Breast epithelium (tissue), 4 donors: ENCODE measurements at regions not wholly inside any gene's neighbourhood (a gene's known extent, or its start where the extent isn't known, plus 50 kb on each side); places are given as distances from the start of the nearest gene placed in this dataset.

Experiments used
- DNase-seq, 2 donors: peaks; one replicate each; pipeline ENCODE4 v3.0.0-alpha.2; 2019; ENCODE audit warnings: low spot score in 2 of 2
- H3K27ac ChIP-seq, 2 donors: fragments of 200-600 bp; sonication (generic) in 1 of 2; one replicate each; pipeline ENCODE4 v1.5.1; 2016 to 2019; ENCODE audit warnings: mild to moderate bottlenecking in 1 of 2
- H3K27me3 ChIP-seq, 2 donors: fragments of 200-600 bp; sonication (generic) in 1 of 2; one replicate each; pipeline versions ENCODE4 v1.5.1 to v1.6.0; 2017 to 2019; ENCODE audit warnings: control low read depth in 1 of 2, mild to moderate bottlenecking in 1 of 2
- H3K36me3 ChIP-seq: fragments of 200-600 bp; one replicate; pipeline ENCODE4 v1.5.1; 2019
- H3K4me1 ChIP-seq, 2 donors: fragments of 200-600 bp; sonication (generic); one replicate each; pipeline ENCODE4 v1.5.1; 2016 to 2019; ENCODE audit warnings: control low read depth in 1 of 2
- H3K4me3 ChIP-seq, 3 donors: fragments of 200-600 bp; sonication (generic); 1 replicate in 2 of 3; 2 replicates in 1 of 3; pipeline ENCODE4 v1.5.1; 2016 to 2019; ENCODE audit warnings: mild to moderate bottlenecking in 3 of 3, moderate library complexity in 2 of 3
- H3K9me3 ChIP-seq, 2 donors: fragments of 200-600 bp; sonication (generic) in 1 of 2; one replicate each; pipeline ENCODE4 v1.5.1; 2016 to 2019; ENCODE audit warnings: control low read depth in 1 of 2
- POLR2A ChIP-seq: fragments of 450-650 bp; IDR thresholded peaks from one replicate; pipeline ENCODE4 v1.6.1; 2016; ENCODE audit warnings: antibody characterized with exemption, mild to moderate bottlenecking, moderate library complexity
- POLR2AphosphoS5 ChIP-seq, 3 donors: sonication (generic); formaldehyde crosslinking; IDR thresholded peaks; one replicate each; pipeline ENCODE4 v1.6.1; 2017; ENCODE audit warnings: antibody characterized with exemption in 3 of 3
- intact Hi-C: fragments of 100-400 bp; cut with DNase I; formaldehyde crosslinking; loops from one replicate; pipeline ENCODE4 v1.15.1; 2023; ENCODE audit warnings: low total_unique reads
- TF ChIP-seq, protein P1 (sequence below), 3 donors: fragments of 450-650 bp; IDR thresholded peaks; one replicate each; pipeline ENCODE4 v1.5.1; 2016 to 2017; ENCODE audit warnings: antibody characterized with exemption in 3 of 3, mild to moderate bottlenecking in 3 of 3, moderate library complexity in 3 of 3

DNA sequence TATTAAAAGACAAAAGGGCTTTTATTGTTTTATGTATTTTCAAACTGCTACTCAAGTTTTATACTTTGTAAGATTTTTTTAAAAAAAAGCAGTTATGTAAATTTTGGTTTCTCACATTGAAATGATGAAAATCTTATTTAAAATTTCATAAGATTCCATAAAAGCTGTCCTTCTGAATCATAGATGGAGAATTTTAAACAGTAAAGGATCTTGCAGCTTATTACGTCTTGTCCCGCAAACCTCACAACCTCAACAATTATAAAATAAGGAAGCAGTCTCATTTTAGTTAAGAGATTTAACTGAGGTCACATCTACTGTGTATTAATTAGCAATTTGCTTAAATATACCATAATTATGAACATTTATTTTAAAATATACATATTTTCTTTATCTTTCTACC, 581.0 kb upstream of the SPRY2 start:
- TF ChIP-seq, protein P1, sequence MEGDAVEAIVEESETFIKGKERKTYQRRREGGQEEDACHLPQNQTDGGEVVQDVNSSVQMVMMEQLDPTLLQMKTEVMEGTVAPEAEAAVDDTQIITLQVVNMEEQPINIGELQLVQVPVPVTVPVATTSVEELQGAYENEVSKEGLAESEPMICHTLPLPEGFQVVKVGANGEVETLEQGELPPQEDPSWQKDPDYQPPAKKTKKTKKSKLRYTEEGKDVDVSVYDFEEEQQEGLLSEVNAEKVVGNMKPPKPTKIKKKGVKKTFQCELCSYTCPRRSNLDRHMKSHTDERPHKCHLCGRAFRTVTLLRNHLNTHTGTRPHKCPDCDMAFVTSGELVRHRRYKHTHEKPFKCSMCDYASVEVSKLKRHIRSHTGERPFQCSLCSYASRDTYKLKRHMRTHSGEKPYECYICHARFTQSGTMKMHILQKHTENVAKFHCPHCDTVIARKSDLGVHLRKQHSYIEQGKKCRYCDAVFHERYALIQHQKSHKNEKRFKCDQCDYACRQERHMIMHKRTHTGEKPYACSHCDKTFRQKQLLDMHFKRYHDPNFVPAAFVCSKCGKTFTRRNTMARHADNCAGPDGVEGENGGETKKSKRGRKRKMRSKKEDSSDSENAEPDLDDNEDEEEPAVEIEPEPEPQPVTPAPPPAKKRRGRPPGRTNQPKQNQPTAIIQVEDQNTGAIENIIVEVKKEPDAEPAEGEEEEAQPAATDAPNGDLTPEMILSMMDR (IDR thresholded peaks at IDR 0.05) = no peak
- no peak for TF ChIP-seq POLR2AphosphoS5 (IDR thresholded peaks at IDR 0.05)
- TF ChIP-seq POLR2A = no peak
- Histone ChIP-seq H3K9me3 (no peaks in the 10 kb centered on the region), H3K4me1 (no peaks in the 10 kb centered on the region), H3K4me3 (no peak overlapping the region), H3K36me3 (no peaks in the 10 kb centered on the region), H3K27ac (no peak overlapping the region), H3K27me3 (no peaks in the 10 kb centered on the region)
- intact Hi-C loops = no loop called here
- no peak for DNase-seq

DNA sequence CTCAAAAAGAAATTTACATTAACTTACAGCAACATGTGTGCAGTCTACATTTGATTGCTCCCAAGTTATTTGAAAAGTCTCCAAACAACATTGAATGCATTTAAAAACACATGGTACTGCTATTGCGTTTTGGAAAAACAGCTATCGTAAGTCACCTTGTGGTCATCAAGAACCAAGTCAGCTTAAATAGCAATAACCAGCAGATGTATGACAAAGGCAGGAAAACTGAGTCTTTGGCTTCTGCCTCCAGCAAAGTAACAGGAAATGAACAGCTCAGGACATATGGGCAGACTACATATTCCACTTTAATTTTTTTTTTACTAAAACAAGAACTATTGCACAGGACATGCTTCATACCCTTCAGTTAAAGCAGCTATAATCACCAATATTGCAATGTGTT, 580.6 kb upstream of the SPRY2 start:
- no peaks in the 10 kb centered on the region for H3K9me3 ChIP-seq
- no peak overlapping the region for H3K4me3 ChIP-seq
- H3K27ac ChIP-seq = no peak overlapping the region
- intact Hi-C loops = no loop called here
- no peak for TF ChIP-seq POLR2AphosphoS5 (IDR thresholded peaks at IDR 0.05)
- TF ChIP-seq, protein P1 (IDR thresholded peaks at IDR 0.05) = no peak
- no peak for TF ChIP-seq POLR2A
- no peak for DNase-seq
- H3K36me3 ChIP-seq = no peaks in the 10 kb centered on the region
- H3K4me1 ChIP-seq = no peaks in the 10 kb centered on the region
- no peaks in the 10 kb centered on the region for H3K27me3 ChIP-seq

DNA sequence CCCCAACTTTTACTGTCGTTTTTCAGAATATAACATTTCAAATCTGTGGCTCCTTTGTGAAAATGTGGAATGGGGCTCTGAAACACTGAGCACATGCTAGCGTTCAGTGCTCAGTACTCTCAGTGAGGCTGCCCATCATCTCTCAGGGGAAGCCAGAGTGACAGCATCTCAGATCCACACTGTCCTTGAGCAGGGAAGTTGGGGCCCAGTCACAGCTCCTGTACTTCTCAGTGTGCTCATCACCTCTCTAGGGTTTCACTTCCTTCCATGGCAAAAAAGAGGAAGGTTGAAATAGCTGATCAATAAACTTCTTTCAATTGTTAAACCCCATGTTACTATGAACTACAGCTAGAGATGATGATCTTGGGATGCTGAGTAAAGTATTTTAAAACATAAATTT, 565.9 kb upstream of the SPRY2 start:
- no peaks in the 10 kb centered on the region for H3K9me3 ChIP-seq
- H3K36me3 ChIP-seq = no peaks in the 10 kb centered on the region
- H3K27ac ChIP-seq = no peak overlapping the region
- intact Hi-C loops = no loop called here
- DNase-seq = no peak
- H3K27me3 ChIP-seq = no peaks in the 10 kb centered on the region
- H3K4me1 ChIP-seq = no peaks in the 10 kb centered on the region
- TF ChIP-seq POLR2A (no peak), POLR2AphosphoS5 (IDR thresholded peaks at IDR 0.05) (no peak)
- TF ChIP-seq, protein P1 (IDR thresholded peaks at IDR 0.05) = no peak
- no peak overlapping the region for H3K4me3 ChIP-seq

DNA sequence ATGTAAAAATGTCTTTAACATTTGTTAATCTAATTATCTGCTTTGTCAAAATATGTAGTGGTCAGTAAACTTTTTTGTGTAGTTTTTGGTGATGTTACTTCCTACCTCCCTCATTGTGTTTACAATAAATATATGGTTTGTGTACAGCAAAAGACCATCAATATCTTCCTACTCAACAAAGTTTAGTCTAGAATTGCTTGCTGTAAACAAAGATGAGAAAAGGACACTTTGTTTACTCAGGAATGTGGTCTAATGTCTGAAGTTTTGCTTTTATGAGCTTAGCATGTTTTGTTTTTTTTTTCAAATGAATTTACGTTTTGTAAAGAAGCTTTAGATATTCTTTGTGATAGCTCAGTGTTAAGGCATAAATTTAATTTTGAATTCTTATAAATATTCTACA, 563.5 kb upstream of the SPRY2 start:
- TF ChIP-seq POLR2A = no peak
- TF ChIP-seq, protein P1 (IDR thresholded peaks at IDR 0.05) = no peak
- TF ChIP-seq POLR2AphosphoS5 (IDR thresholded peaks at IDR 0.05) = no peak
- intact Hi-C loops = no loop called here
- Histone ChIP-seq H3K4me3 (no peak overlapping the region), H3K27me3 (no peaks in the 10 kb centered on the region), H3K27ac (no peak overlapping the region), H3K4me1 (no peaks in the 10 kb centered on the region), H3K9me3 (no peaks in the 10 kb centered on the region), H3K36me3 (no peaks in the 10 kb centered on the region)
- no peak for DNase-seq

DNA sequence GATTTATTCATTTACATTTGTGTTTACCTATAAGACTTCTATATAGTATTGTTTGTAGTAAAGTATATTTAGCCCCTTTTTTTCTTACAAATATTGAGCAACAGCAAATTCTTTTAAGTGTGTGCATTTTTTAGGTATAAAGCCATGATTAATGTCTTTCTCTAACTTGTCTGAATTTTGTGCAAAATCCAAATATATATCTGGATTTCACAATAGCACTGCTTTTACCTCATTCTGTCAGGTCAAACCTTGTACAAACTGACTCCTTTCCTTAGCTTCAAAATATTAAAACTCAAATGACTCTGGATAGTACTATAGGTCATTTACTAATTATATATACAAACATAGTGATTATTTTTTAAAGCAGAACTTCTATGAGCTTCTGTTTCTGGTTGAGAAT, 563.0 kb upstream of the SPRY2 start:
- no peaks in the 10 kb centered on the region for H3K4me1 ChIP-seq
- H3K36me3 ChIP-seq = no peaks in the 10 kb centered on the region
- H3K27me3 ChIP-seq = no peaks in the 10 kb centered on the region
- no peak overlapping the region for H3K27ac ChIP-seq
- no peaks in the 10 kb centered on the region for H3K9me3 ChIP-seq
- H3K4me3 ChIP-seq = no peak overlapping the region
- no peak for DNase-seq
- intact Hi-C loops = no loop called here
- TF ChIP-seq, protein P1 (IDR thresholded peaks at IDR 0.05) = no peak
- no peak for TF ChIP-seq POLR2AphosphoS5 (IDR thresholded peaks at IDR 0.05)
- TF ChIP-seq POLR2A = no peak
